A673 (cell line): ENCODE measurements at regions not wholly inside any gene's neighbourhood (a gene's known extent, or its start where the extent isn't known, plus 50 kb on each side); places are given as distances from the start of the nearest gene placed in this dataset.

Experiments used
- EZH2 ChIP-seq: fragments of 200-600 bp; sonication (generic); IDR thresholded peaks from 2 replicates; pipeline ENCODE4 v1.6.1; 2017; ENCODE audit warnings: borderline replicate concordance, low read depth, mild to moderate bottlenecking, mixed read lengths, antibody characterized with exemption, low read length; ENCODE audit not compliant: poor library complexity, severe bottlenecking
- TF ChIP-seq, protein P1 (sequence below): fragments of 300-800, 200-600 bp; sonication (generic); conservative IDR thresholded peaks from 2 replicates; pipeline ENCODE4 v1.5.1; 2017; ENCODE audit warnings: low read depth, mild to moderate bottlenecking, antibody characterized with exemption, low read length, moderate library complexity, mixed read lengths

DNA sequence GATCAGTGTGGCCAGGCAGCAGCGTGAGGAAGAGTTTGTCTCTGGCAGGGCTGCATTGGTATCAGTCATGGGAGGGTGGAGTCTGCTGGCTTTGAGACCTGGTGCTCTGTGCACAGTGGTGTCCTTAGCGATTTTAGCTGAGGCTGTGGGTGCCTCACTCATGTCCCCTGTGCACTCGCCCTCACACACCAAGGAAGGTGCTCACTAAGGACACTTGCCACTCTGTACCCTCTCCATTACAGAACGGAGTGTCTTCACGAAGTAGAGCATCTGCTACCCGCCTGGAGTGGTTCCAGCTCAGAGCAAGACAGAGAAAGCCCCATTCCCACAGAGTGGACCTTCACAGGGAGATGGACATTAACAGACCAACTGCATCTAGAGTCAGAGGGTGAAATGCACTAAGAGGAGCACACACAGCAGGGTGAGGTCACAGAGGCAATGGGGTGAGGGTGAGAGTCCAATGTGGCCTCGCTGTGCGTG, 117.9 kb downstream of the MATN1 start:
- TF ChIP-seq, protein P1, sequence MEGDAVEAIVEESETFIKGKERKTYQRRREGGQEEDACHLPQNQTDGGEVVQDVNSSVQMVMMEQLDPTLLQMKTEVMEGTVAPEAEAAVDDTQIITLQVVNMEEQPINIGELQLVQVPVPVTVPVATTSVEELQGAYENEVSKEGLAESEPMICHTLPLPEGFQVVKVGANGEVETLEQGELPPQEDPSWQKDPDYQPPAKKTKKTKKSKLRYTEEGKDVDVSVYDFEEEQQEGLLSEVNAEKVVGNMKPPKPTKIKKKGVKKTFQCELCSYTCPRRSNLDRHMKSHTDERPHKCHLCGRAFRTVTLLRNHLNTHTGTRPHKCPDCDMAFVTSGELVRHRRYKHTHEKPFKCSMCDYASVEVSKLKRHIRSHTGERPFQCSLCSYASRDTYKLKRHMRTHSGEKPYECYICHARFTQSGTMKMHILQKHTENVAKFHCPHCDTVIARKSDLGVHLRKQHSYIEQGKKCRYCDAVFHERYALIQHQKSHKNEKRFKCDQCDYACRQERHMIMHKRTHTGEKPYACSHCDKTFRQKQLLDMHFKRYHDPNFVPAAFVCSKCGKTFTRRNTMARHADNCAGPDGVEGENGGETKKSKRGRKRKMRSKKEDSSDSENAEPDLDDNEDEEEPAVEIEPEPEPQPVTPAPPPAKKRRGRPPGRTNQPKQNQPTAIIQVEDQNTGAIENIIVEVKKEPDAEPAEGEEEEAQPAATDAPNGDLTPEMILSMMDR: no peak
- no peak for TF ChIP-seq EZH2
